Panc1 (cell line): ENCODE measurements at regions not wholly inside any gene's neighbourhood (a gene's known extent, or its start where the extent isn't known, plus 50 kb on each side); places are given as distances from the start of the nearest gene placed in this dataset.

Source experiments
- POLR2AphosphoS5 ChIP-seq: IDR thresholded peaks from 2 replicates; pipeline ENCODE4 v1.6.1; 2012; ENCODE audit warnings: mild to moderate bottlenecking, low read depth, low read length, moderate library complexity
- TF ChIP-seq, protein P1 (sequence below): fragments of 450-650 bp; IDR thresholded peaks from 2 replicates; pipeline ENCODE4 v1.5.1; 2017; ENCODE audit warnings: mild to moderate bottlenecking
- TF ChIP-seq, protein P2 (sequence below), 2 experiments: IDR thresholded peaks; 2 replicates each; pipeline ENCODE4 v1.6.1; 2011 to 2012; ENCODE audit warnings: low read depth in 2 of 2, control low read depth in 1 of 2, low read length in 1 of 2, mild to moderate bottlenecking in 1 of 2, moderate library complexity in 1 of 2; ENCODE audit not compliant: insufficient read depth in 1 of 2

DNA sequence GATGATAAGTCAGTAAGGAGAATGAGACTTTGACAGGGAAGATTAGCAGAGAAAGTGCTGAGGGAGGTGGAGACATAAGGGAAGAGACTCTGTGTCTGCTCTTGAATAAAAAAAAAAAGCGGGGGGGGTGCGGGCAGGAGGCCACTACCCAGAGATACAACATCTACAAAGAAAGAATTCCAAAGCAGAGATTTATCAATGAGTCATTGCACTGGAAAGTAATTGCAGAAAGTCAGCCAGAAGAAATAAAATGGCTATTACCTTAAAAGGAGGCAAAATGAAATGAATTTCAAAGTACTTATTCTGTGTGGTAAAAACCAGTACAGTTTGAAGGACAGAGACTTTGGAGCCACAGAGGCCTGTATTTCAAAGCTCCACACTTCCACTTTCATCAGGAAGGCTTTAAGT lies 267.1 kb upstream of the PRKD1 start:
- TF ChIP-seq, protein P1, sequence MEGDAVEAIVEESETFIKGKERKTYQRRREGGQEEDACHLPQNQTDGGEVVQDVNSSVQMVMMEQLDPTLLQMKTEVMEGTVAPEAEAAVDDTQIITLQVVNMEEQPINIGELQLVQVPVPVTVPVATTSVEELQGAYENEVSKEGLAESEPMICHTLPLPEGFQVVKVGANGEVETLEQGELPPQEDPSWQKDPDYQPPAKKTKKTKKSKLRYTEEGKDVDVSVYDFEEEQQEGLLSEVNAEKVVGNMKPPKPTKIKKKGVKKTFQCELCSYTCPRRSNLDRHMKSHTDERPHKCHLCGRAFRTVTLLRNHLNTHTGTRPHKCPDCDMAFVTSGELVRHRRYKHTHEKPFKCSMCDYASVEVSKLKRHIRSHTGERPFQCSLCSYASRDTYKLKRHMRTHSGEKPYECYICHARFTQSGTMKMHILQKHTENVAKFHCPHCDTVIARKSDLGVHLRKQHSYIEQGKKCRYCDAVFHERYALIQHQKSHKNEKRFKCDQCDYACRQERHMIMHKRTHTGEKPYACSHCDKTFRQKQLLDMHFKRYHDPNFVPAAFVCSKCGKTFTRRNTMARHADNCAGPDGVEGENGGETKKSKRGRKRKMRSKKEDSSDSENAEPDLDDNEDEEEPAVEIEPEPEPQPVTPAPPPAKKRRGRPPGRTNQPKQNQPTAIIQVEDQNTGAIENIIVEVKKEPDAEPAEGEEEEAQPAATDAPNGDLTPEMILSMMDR, result no peak
- no peak for TF ChIP-seq POLR2AphosphoS5
- TF ChIP-seq, protein P2, sequence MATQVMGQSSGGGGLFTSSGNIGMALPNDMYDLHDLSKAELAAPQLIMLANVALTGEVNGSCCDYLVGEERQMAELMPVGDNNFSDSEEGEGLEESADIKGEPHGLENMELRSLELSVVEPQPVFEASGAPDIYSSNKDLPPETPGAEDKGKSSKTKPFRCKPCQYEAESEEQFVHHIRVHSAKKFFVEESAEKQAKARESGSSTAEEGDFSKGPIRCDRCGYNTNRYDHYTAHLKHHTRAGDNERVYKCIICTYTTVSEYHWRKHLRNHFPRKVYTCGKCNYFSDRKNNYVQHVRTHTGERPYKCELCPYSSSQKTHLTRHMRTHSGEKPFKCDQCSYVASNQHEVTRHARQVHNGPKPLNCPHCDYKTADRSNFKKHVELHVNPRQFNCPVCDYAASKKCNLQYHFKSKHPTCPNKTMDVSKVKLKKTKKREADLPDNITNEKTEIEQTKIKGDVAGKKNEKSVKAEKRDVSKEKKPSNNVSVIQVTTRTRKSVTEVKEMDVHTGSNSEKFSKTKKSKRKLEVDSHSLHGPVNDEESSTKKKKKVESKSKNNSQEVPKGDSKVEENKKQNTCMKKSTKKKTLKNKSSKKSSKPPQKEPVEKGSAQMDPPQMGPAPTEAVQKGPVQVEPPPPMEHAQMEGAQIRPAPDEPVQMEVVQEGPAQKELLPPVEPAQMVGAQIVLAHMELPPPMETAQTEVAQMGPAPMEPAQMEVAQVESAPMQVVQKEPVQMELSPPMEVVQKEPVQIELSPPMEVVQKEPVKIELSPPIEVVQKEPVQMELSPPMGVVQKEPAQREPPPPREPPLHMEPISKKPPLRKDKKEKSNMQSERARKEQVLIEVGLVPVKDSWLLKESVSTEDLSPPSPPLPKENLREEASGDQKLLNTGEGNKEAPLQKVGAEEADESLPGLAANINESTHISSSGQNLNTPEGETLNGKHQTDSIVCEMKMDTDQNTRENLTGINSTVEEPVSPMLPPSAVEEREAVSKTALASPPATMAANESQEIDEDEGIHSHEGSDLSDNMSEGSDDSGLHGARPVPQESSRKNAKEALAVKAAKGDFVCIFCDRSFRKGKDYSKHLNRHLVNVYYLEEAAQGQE (IDR thresholded peaks at IDR 0.05; ENCODE audit: insufficient read depth in 1 of 2, low read depth in 2 of 2, low read length in 1 of 2), result no peak
